ENCODE measurements at regions not wholly inside any gene's neighbourhood (a gene's known extent, or its start where the extent isn't known, plus 50 kb on each side); places are given as distances from the start of the nearest gene placed in this dataset.
A peak's percentile ranks its signal among the peaks of the same experiment; 100 is the strongest.

- no peak for DNase-seq
These were observed 216.6 kb downstream of the HRH4 start for GRCh38 chr18:24677011-24677410.

- no peak for DNase-seq
These were observed 217.7 kb downstream of the HRH4 start for GRCh38 chr18:24678107-24678506.

- no peak for DNase-seq
These were observed 218.2 kb downstream of the HRH4 start for GRCh38 chr18:24678626-24679025.

GRCh38 chr18:24679062-24679461 lies 218.6 kb downstream of the HRH4 start:
- DNase-seq = no peak

GRCh38 chr18:24683925-24684324 lies 223.5 kb downstream of the HRH4 start:
- DNase-seq = no peak

GRCh38 chr18:24685254-24685959 lies 225.0 kb downstream of the HRH4 start:
- no peak for DNase-seq

- no peak for DNase-seq
These were observed 234.7 kb downstream of the HRH4 start for GRCh38 chr18:24695168-24695567.

GRCh38 chr18:24702001-24702515 lies 241.6 kb downstream of the HRH4 start:
- no peak for DNase-seq

GRCh38 chr18:24703316-24703715 lies 242.9 kb downstream of the HRH4 start:
- no peak for DNase-seq

GRCh38 chr18:24704946-24705630 lies 244.7 kb downstream of the HRH4 start:
- DNase-seq = no peak

- DNase-seq = no peak
These were observed 250.0 kb downstream of the HRH4 start for GRCh38 chr18:24710474-24710873.

GRCh38 chr18:24719791-24720190 lies 259.4 kb downstream of the HRH4 start:
- no peak for DNase-seq

- no peak for DNase-seq
These were observed 261.0 kb downstream of the HRH4 start for GRCh38 chr18:24721388-24721787.

- no peak for DNase-seq
These were observed 265.4 kb downstream of the HRH4 start for GRCh38 chr18:24725644-24726415.

GRCh38 chr18:24726727-24727492 lies 266.5 kb downstream of the HRH4 start:
- peak; percentile 20 for DNase-seq

GRCh38 chr18:24727685-24728084 lies 267.2 kb downstream of the HRH4 start:
- DNase-seq = no peak

- no peak for DNase-seq
These were observed 270.7 kb downstream of the HRH4 start for GRCh38 chr18:24731158-24731557.

- DNase-seq = no peak
These were observed 271.5 kb downstream of the HRH4 start for GRCh38 chr18:24731981-24732380.

GRCh38 chr18:24734058-24734457 lies 273.6 kb downstream of the HRH4 start:
- DNase-seq = no peak

- no peak for DNase-seq
These were observed 275.3 kb downstream of the HRH4 start for GRCh38 chr18:24735624-24736231.

- DNase-seq = no peak
These were observed 276.4 kb downstream of the HRH4 start for GRCh38 chr18:24736662-24737330.

- no peak for DNase-seq
These were observed 280.4 kb downstream of the HRH4 start for GRCh38 chr18:24740829-24741228.

Data from effector CD8-positive, alpha-beta T cell (primary cell).